SK-N-SH (cell line): ENCODE measurements at regions not wholly inside any gene's neighbourhood (a gene's known extent, or its start where the extent isn't known, plus 50 kb on each side); places are given as distances from the start of the nearest gene placed in this dataset.

Source experiments
- CTCF ChIA-PET: fragments of 300-600, 350-600 bp; formaldehyde crosslinking; extraction: SDS; loops from one replicate; lab custom pipeline; 2021; lab: Yijun Ruan, JAX
- POLR2A ChIA-PET: fragments of 350-600 bp; sonication (Branson Sonifier 250); formaldehyde crosslinking; extraction: SDS; loops from one replicate; lab custom pipeline; 2020; ENCODE audit warnings: antibody characterized with exemption, inconsistent platforms; lab: Yijun Ruan, JAX
- DNase-seq: peaks from one replicate; pipeline ENCODE4 v3.0.0; 2012
- H2AFZ ChIP-seq: fragments of 200-600 bp; sonication (generic); 2 replicates; pipeline ENCODE4 v1.8.1; 2016; ENCODE audit warnings: antibody characterized with exemption, mild to moderate bottlenecking, low read depth
- H3F3A ChIP-seq: fragments of 200-600 bp; sonication (generic); replicated peaks from 2 replicates; pipeline ENCODE3; 2016; ENCODE audit warnings: antibody characterized with exemption, mild to moderate bottlenecking; ENCODE audit not compliant: insufficient read depth
- H3K27ac ChIP-seq, 2 experiments: fragments of 200-500 bp in 1 of 2; fragments of 200-600 bp in 1 of 2; sonication (Bioruptor generic) in 1 of 2; sonication (generic), shearing (Covaris generic) in 1 of 2; 2 replicates each; pipeline versions ENCODE4 v1.5.1 to v1.6.1; 2014 to 2016; ENCODE audit warnings: low read depth in 2 of 2, inconsistent platforms in 1 of 2, low read length in 1 of 2, mild to moderate bottlenecking in 1 of 2, mixed read lengths in 1 of 2
- H3K27me3 ChIP-seq: fragments of 200-600 bp; sonication (generic), shearing (Covaris generic); 2 replicates; pipeline ENCODE4 v1.6.1; 2016; ENCODE audit warnings: mixed run types; ENCODE audit not compliant: insufficient read depth
- H3K36me3 ChIP-seq, 2 experiments: fragments of 200-500 bp in 1 of 2; fragments of 200-600 bp in 1 of 2; sonication (Bioruptor generic) in 1 of 2; sonication (generic) in 1 of 2; replicated peaks in 1 of 2; 2 replicates each; pipeline versions ENCODE3 to v1.5.1; 2014 to 2016; ENCODE audit warnings: low read length in 1 of 2, mild to moderate bottlenecking in 1 of 2; ENCODE audit not compliant: insufficient read depth in 2 of 2, control insufficient read depth in 1 of 2
- H3K4me1 ChIP-seq, 2 experiments: fragments of 200-500 bp in 1 of 2; fragments of 200-600 bp in 1 of 2; sonication (Bioruptor generic) in 1 of 2; sonication (generic), shearing (Covaris generic) in 1 of 2; 2 replicates each; pipeline versions ENCODE4 v1.5.1 to v1.6.1; 2014 to 2016; ENCODE audit warnings: low read depth in 1 of 2, low read length in 1 of 2, mixed run types in 1 of 2; ENCODE audit not compliant: insufficient read depth in 2 of 2, control insufficient read depth in 1 of 2
- H3K4me2 ChIP-seq: fragments of 200-600 bp; sonication (generic), shearing (Covaris generic); 2 replicates; pipeline ENCODE4 v1.6.1; 2017; ENCODE audit warnings: mixed run types
- H3K4me3 ChIP-seq, 2 experiments: fragments of 200-500 bp in 1 of 2; fragments of 200-600 bp in 1 of 2; sonication (Bioruptor generic) in 1 of 2; sonication (generic), shearing (Covaris generic) in 1 of 2; 2 replicates each; pipeline versions ENCODE4 v1.5.1 to v1.8.1; 2014 to 2016; ENCODE audit warnings: low read depth in 2 of 2, inconsistent platforms in 1 of 2, low read length in 1 of 2, mild to moderate bottlenecking in 1 of 2, mixed read lengths in 1 of 2, moderate library complexity in 1 of 2
- H3K79me2 ChIP-seq: fragments of 200-600 bp; sonication (generic); 2 replicates; pipeline ENCODE4 v1.8.1; 2017; ENCODE audit warnings: mild to moderate bottlenecking; ENCODE audit not compliant: insufficient read depth
- H3K9ac ChIP-seq: fragments of 200-600 bp; sonication (generic); 2 replicates; pipeline ENCODE4 v1.6.1; 2017; ENCODE audit warnings: mixed run types
- H3K9me2 ChIP-seq: fragments of 200-600 bp; sonication (generic); 2 replicates; pipeline ENCODE4 v1.6.1; 2017; ENCODE audit warnings: mixed run types
- H3K9me3 ChIP-seq: fragments of 200-600 bp; sonication (generic); 2 replicates; pipeline ENCODE4 v1.6.1; 2017; ENCODE audit warnings: mixed run types, mild to moderate bottlenecking, moderate library complexity
- H4K20me1 ChIP-seq: fragments of 200-600 bp; sonication (generic); 2 replicates; pipeline ENCODE4 v1.6.1; 2017; ENCODE audit warnings: mild to moderate bottlenecking, mixed run types; ENCODE audit not compliant: insufficient read depth
- CHD2 ChIP-seq: fragments of 150-350 bp; IDR thresholded peaks from 2 replicates; pipeline ENCODE4 v1.6.1; 2018; ENCODE audit warnings: low read length; ENCODE audit not compliant: partially characterized antibody
- EZH2phosphoT487 ChIP-seq: fragments of 200-600 bp; sonication (generic); IDR thresholded peaks from 2 replicates; pipeline ENCODE4 v1.6.1; 2017; ENCODE audit warnings: low read depth, mixed run types, mild to moderate bottlenecking, antibody characterized with exemption, moderate library complexity, borderline replicate concordance
- GATA2 ChIP-seq: sonication (generic); formaldehyde crosslinking; IDR thresholded peaks from 2 replicates; pipeline ENCODE4 v1.5.0; 2020; ENCODE audit warnings: mild to moderate bottlenecking, missing genetic modification reagents
- JUND ChIP-seq: IDR thresholded peaks from 2 replicates; pipeline ENCODE4 v1.4.0; 2012
- MEF2A ChIP-seq: IDR thresholded peaks from 2 replicates; pipeline ENCODE4 v1.4.0; 2012; ENCODE audit warnings: low read depth, borderline replicate concordance
- MXI1 ChIP-seq: IDR thresholded peaks from 2 replicates; pipeline ENCODE4 v1.6.1; 2012; ENCODE audit warnings: mild to moderate bottlenecking, low read depth, low read length, improper control_type of control experiment
- RCOR1 ChIP-seq: fragments of 150-350 bp; IDR thresholded peaks from 2 replicates; pipeline ENCODE4 v1.6.1; 2017; ENCODE audit warnings: antibody characterized with exemption, low read length
- RFX5 ChIP-seq: IDR thresholded peaks from 2 replicates; pipeline ENCODE4 v1.6.1; 2012; ENCODE audit warnings: mild to moderate bottlenecking, improper control_type of control experiment, low read length
- RXRA ChIP-seq: IDR thresholded peaks from 2 replicates; pipeline ENCODE4 v1.4.0; 2012; ENCODE audit warnings: low read depth, mild to moderate bottlenecking, borderline replicate concordance
- SIN3A ChIP-seq: IDR thresholded peaks from 2 replicates; pipeline ENCODE4 v1.6.1; 2012; ENCODE audit warnings: low read depth, mild to moderate bottlenecking, low read length, moderate library complexity, borderline replicate concordance
- SMC3 ChIP-seq: IDR thresholded peaks from 2 replicates; pipeline ENCODE4 v1.6.1; 2012; ENCODE audit warnings: low read depth, low read length, improper control_type of control experiment
- TCF12 ChIP-seq: IDR thresholded peaks from 2 replicates; pipeline ENCODE4 v1.4.0; 2012
- YY1 ChIP-seq: IDR thresholded peaks from 2 replicates; pipeline ENCODE4 v1.4.0; 2012; ENCODE audit warnings: low read depth, mild to moderate bottlenecking
- WGBS: methylation state at CpG from one replicate; pipeline ENCODE4 v1.1.6; 2017; ENCODE audit warnings: low lambda C conversion rate; 5-methylcytosine and 5-hydroxymethylcytosine counted together
- TF ChIP-seq, protein P1 (sequence below): IDR thresholded peaks from 2 replicates; pipeline ENCODE4 v1.4.0; 2012; ENCODE audit warnings: low read depth, borderline replicate concordance
- TF ChIP-seq, protein P2 (sequence below): fragments of 200-600 bp; sonication (generic); IDR thresholded peaks from 2 replicates; pipeline ENCODE4 v1.6.1; 2017; ENCODE audit warnings: antibody characterized with exemption, mild to moderate bottlenecking, moderate library complexity
- TF ChIP-seq, protein P3 (sequence below): IDR thresholded peaks from 2 replicates; pipeline ENCODE4 v1.4.0; 2012; ENCODE audit warnings: low read depth, borderline replicate concordance
- TF ChIP-seq, protein P4 (sequence below): IDR thresholded peaks from 2 replicates; pipeline ENCODE4 v1.6.1; 2012; ENCODE audit warnings: mild to moderate bottlenecking, low read depth, low read length, moderate library complexity
- TF ChIP-seq, protein P5 (sequence below): IDR thresholded peaks from 2 replicates; pipeline ENCODE4; 2012
- TF ChIP-seq, protein P6 (sequence below): IDR thresholded peaks from 2 replicates; pipeline ENCODE4 v1.4.0; 2012; ENCODE audit warnings: low read depth

DNA sequence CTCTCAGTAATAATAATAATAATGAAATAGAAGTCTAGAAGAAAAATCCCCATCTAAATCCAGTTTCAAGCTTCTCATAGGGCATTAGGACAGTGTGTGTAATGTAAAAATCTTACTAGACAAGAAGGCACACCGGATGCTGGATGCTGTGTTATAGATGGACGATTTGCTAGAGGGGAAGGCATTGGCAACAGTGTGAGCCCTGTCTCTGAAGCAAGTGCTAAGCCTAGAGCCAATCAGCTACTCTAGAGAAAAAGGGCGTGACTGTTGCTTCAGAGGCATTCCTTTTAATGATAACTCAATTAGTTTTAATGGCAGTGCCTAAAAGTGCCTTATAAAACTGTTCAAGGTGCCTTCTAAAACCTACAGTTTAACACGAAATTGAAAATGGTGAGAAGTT is 344.9 kb downstream of the TDRD15 start:
- peaks cover 4% of the 10 kb centered on the region; the same call in 1 of the 2 replicates for H3K9me3 ChIP-seq
- CTCF ChIA-PET: interaction anchor here (1.2 to 1.3 kb wide), 2 partner anchors 8 to 77 kb away, joined by 4 read pairs; no protein-coding TSS in a partner anchor
- H3K27ac ChIP-seq: no peak overlapping the region
- no peak for DNase-seq
- H3K4me2 ChIP-seq: no peak overlapping the region
- TF ChIP-seq RFX5 (no peak), MEF2A (no peak), SMC3 (no peak), EZH2phosphoT487 (no peak), RXRA (no peak), CHD2 (no peak), YY1 (no peak), JUND (no peak), TCF12 (no peak), SIN3A (no peak), MXI1 (no peak), RCOR1 (no peak), GATA2 (no peak)
- TF ChIP-seq, protein P1, sequence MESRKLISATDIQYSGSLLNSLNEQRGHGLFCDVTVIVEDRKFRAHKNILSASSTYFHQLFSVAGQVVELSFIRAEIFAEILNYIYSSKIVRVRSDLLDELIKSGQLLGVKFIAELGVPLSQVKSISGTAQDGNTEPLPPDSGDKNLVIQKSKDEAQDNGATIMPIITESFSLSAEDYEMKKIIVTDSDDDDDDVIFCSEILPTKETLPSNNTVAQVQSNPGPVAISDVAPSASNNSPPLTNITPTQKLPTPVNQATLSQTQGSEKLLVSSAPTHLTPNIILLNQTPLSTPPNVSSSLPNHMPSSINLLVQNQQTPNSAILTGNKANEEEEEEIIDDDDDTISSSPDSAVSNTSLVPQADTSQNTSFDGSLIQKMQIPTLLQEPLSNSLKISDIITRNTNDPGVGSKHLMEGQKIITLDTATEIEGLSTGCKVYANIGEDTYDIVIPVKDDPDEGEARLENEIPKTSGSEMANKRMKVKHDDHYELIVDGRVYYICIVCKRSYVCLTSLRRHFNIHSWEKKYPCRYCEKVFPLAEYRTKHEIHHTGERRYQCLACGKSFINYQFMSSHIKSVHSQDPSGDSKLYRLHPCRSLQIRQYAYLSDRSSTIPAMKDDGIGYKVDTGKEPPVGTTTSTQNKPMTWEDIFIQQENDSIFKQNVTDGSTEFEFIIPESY: no peak
- TF ChIP-seq, protein P2, sequence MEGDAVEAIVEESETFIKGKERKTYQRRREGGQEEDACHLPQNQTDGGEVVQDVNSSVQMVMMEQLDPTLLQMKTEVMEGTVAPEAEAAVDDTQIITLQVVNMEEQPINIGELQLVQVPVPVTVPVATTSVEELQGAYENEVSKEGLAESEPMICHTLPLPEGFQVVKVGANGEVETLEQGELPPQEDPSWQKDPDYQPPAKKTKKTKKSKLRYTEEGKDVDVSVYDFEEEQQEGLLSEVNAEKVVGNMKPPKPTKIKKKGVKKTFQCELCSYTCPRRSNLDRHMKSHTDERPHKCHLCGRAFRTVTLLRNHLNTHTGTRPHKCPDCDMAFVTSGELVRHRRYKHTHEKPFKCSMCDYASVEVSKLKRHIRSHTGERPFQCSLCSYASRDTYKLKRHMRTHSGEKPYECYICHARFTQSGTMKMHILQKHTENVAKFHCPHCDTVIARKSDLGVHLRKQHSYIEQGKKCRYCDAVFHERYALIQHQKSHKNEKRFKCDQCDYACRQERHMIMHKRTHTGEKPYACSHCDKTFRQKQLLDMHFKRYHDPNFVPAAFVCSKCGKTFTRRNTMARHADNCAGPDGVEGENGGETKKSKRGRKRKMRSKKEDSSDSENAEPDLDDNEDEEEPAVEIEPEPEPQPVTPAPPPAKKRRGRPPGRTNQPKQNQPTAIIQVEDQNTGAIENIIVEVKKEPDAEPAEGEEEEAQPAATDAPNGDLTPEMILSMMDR: no peak
- TF ChIP-seq, protein P3, sequence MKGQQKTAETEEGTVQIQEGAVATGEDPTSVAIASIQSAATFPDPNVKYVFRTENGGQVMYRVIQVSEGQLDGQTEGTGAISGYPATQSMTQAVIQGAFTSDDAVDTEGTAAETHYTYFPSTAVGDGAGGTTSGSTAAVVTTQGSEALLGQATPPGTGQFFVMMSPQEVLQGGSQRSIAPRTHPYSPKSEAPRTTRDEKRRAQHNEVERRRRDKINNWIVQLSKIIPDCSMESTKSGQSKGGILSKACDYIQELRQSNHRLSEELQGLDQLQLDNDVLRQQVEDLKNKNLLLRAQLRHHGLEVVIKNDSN: no peak
- TF ChIP-seq, protein P4, sequence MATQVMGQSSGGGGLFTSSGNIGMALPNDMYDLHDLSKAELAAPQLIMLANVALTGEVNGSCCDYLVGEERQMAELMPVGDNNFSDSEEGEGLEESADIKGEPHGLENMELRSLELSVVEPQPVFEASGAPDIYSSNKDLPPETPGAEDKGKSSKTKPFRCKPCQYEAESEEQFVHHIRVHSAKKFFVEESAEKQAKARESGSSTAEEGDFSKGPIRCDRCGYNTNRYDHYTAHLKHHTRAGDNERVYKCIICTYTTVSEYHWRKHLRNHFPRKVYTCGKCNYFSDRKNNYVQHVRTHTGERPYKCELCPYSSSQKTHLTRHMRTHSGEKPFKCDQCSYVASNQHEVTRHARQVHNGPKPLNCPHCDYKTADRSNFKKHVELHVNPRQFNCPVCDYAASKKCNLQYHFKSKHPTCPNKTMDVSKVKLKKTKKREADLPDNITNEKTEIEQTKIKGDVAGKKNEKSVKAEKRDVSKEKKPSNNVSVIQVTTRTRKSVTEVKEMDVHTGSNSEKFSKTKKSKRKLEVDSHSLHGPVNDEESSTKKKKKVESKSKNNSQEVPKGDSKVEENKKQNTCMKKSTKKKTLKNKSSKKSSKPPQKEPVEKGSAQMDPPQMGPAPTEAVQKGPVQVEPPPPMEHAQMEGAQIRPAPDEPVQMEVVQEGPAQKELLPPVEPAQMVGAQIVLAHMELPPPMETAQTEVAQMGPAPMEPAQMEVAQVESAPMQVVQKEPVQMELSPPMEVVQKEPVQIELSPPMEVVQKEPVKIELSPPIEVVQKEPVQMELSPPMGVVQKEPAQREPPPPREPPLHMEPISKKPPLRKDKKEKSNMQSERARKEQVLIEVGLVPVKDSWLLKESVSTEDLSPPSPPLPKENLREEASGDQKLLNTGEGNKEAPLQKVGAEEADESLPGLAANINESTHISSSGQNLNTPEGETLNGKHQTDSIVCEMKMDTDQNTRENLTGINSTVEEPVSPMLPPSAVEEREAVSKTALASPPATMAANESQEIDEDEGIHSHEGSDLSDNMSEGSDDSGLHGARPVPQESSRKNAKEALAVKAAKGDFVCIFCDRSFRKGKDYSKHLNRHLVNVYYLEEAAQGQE: no peak
- TF ChIP-seq, protein P5, sequence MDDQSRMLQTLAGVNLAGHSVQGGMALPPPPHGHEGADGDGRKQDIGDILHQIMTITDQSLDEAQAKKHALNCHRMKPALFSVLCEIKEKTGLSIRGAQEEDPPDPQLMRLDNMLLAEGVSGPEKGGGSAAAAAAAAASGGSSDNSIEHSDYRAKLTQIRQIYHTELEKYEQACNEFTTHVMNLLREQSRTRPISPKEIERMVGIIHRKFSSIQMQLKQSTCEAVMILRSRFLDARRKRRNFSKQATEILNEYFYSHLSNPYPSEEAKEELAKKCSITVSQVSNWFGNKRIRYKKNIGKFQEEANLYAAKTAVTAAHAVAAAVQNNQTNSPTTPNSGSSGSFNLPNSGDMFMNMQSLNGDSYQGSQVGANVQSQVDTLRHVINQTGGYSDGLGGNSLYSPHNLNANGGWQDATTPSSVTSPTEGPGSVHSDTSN: no peak
- TF ChIP-seq, protein P6, sequence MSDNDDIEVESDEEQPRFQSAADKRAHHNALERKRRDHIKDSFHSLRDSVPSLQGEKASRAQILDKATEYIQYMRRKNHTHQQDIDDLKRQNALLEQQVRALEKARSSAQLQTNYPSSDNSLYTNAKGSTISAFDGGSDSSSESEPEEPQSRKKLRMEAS: no peak
- H3F3A ChIP-seq: no peaks in the 10 kb centered on the region
- no peaks in the 10 kb centered on the region for H3K9me2 ChIP-seq
- 14% methylated on average over 4 of the region's 4 CpGs for WGBS
- POLR2A ChIA-PET: no interaction called here
- no peaks in the 10 kb centered on the region for H3K79me2 ChIP-seq
- no peak overlapping the region for H3K4me3 ChIP-seq
- no peaks in the 10 kb centered on the region for H3K27me3 ChIP-seq
- H3K4me1 ChIP-seq: no peaks in the 10 kb centered on the region
- H3K9ac ChIP-seq: no peak overlapping the region
- H3K36me3 ChIP-seq: no peaks in the 10 kb centered on the region
- H2AFZ ChIP-seq: no peak overlapping the region
- H4K20me1 ChIP-seq: no peaks in the 10 kb centered on the region
